Activated CD4-positive, alpha-beta T cell treated with anti-CD3 and anti-CD28 coated beads, Interleukin-2, amount 50 U/mL, for 48 hours (primary cell): ENCODE measurements at regions not wholly inside any gene's neighbourhood (a gene's known extent, or its start where the extent isn't known, plus 50 kb on each side); places are given as distances from the start of the nearest gene placed in this dataset.

Source experiments
- DNase-seq, 2 experiments: peaks; one replicate each; pipeline ENCODE4 v3.0.0-alpha.2; 2020

- no peak for DNase-seq
Measured at GRCh38 chr18:77455004-77455403, 205.4 kb downstream of the GALR1 start.

- no peak for DNase-seq
Measured at GRCh38 chr18:77457681-77458080, 208.0 kb downstream of the GALR1 start.

- no peak for DNase-seq
Measured at GRCh38 chr18:77461062-77461688, 211.5 kb downstream of the GALR1 start.

- DNase-seq, result no peak
Measured at GRCh38 chr18:77464917-77465316, 215.3 kb downstream of the GALR1 start.

- DNase-seq, result no peak
Measured at GRCh38 chr18:77466890-77467289, 217.2 kb downstream of the GALR1 start.

GRCh38 chr18:77469131-77469530, 219.5 kb downstream of the GALR1 start:
- DNase-seq, result no peak

GRCh38 chr18:77470569-77471413, 221.1 kb downstream of the GALR1 start:
- DNase-seq, result no peak

GRCh38 chr18:77472509-77472908, 222.9 kb downstream of the GALR1 start:
- DNase-seq, result no peak

GRCh38 chr18:77478646-77479442, 229.2 kb downstream of the GALR1 start:
- DNase-seq, result no peak

- no peak for DNase-seq
Measured at GRCh38 chr18:77481541-77481940, 231.9 kb downstream of the GALR1 start.

GRCh38 chr18:77482190-77483085, 232.8 kb downstream of the GALR1 start:
- no peak for DNase-seq

- DNase-seq, result no peak
Measured at GRCh38 chr18:77486985-77487384, 237.3 kb downstream of the GALR1 start.

- DNase-seq, result no peak
Measured at GRCh38 chr18:77487951-77488740, 238.5 kb downstream of the GALR1 start.

- no peak for DNase-seq
Measured at GRCh38 chr18:77495079-77495478, 245.4 kb downstream of the GALR1 start.

- no peak for DNase-seq
Measured at GRCh38 chr18:77495982-77496690, 246.5 kb downstream of the GALR1 start.

- DNase-seq, result no peak
Measured at GRCh38 chr18:77501266-77501665, 251.6 kb downstream of the GALR1 start.

- DNase-seq, result no peak
Measured at GRCh38 chr18:77505499-77505898, 255.9 kb downstream of the GALR1 start.

GRCh38 chr18:77512152-77512551, 262.5 kb downstream of the GALR1 start:
- no peak for DNase-seq

GRCh38 chr18:77517901-77518300, 268.3 kb downstream of the GALR1 start:
- DNase-seq, result no peak

GRCh38 chr18:77520767-77521166, 271.1 kb downstream of the GALR1 start:
- no peak for DNase-seq

GRCh38 chr18:77522051-77522675, 272.5 kb downstream of the GALR1 start:
- DNase-seq, result no peak
